H1 (cell line): ENCODE measurements at regions not wholly inside any gene's neighbourhood (a gene's known extent, or its start where the extent isn't known, plus 50 kb on each side); places are given as distances from the start of the nearest gene placed in this dataset.

Experiments
- CTCF ChIA-PET: fragments of 300-600 bp; sonication (Branson Sonifier 250); formaldehyde crosslinking; loops from one replicate; lab custom pipeline; 2021; ENCODE audit not compliant: partially characterized antibody; lab: Charles Lee
- POLR2A ChIA-PET: fragments of 300-600 bp; sonication (Branson Sonifier 250); formaldehyde crosslinking; loops from one replicate; lab custom pipeline; 2021; ENCODE audit warnings: inconsistent platforms; ENCODE audit not compliant: partially characterized antibody; lab: Charles Lee
- DNase-seq, 2 experiments: peaks; one replicate each; pipeline versions ENCODE4 v3.0.0 to v3.0.0-alpha.2; 2010 to 2022; ENCODE audit warnings: low spot score in 2 of 2, low read depth in 1 of 2, mixed read lengths in 1 of 2
- FAIRE-seq: peaks from 2 replicates; lab custom pipeline; 2011; peaks lifted over from hg19 to GRCh38; lab: Jason Lieb, UNC
- H2AFZ ChIP-seq: 2 replicates; pipeline ENCODE4 v1.8.1; 2012; ENCODE audit warnings: low read length, inconsistent platforms
- H2AK5ac ChIP-seq: 2 replicates; pipeline ENCODE4 v1.6.1; 2013; ENCODE audit warnings: low read depth, low read length
- H2BK120ac ChIP-seq: replicated peaks from 2 replicates; pipeline ENCODE3; 2013; ENCODE audit warnings: low read depth, low read length, inconsistent platforms
- H2BK12ac ChIP-seq: 2 replicates; pipeline ENCODE4 v1.6.1; 2013; ENCODE audit warnings: low read depth, low read length
- H2BK15ac ChIP-seq: 2 replicates; pipeline ENCODE4 v1.6.1; 2013; ENCODE audit warnings: low read length
- H2BK20ac ChIP-seq: 2 replicates; pipeline ENCODE4 v1.6.1; 2013; ENCODE audit warnings: low read length
- H2BK5ac ChIP-seq: 2 replicates; pipeline ENCODE4 v1.6.1; 2013; ENCODE audit warnings: low read depth, low read length
- H3K14ac ChIP-seq: 2 replicates; pipeline ENCODE4 v1.6.1; 2013; ENCODE audit warnings: inconsistent platforms; ENCODE audit not compliant: insufficient read length
- H3K18ac ChIP-seq: 2 replicates; pipeline ENCODE4 v1.6.1; 2013; ENCODE audit warnings: low read length; ENCODE audit errors: extremely low read depth
- H3K23ac ChIP-seq: 2 replicates; pipeline ENCODE4 v1.6.1; 2013; ENCODE audit warnings: inconsistent platforms; ENCODE audit not compliant: insufficient read length
- H3K23me2 ChIP-seq: 2 replicates; pipeline ENCODE4 v1.6.1; 2013; ENCODE audit warnings: low read depth, low read length
- H3K27ac ChIP-seq: 2 replicates; pipeline ENCODE4 v1.6.1; 2011; ENCODE audit warnings: low read depth, low read length, inconsistent platforms
- H3K27me3 ChIP-seq, 4 experiments: replicated peaks in 1 of 4; 1 replicate in 1 of 4; 2 replicates in 3 of 4; pipeline versions ENCODE4 v1.6.1 to v1.8.1; 2011 to 2013; ENCODE audit warnings: low read length in 3 of 4, mild to moderate bottlenecking in 3 of 4, inconsistent platforms in 2 of 4, mixed read lengths in 2 of 4, moderate library complexity in 1 of 4; ENCODE audit not compliant: control insufficient read depth in 3 of 4, insufficient read depth in 3 of 4; ENCODE audit errors: extremely low read depth in 1 of 4
- H3K36me3 ChIP-seq, 4 experiments: 2 replicates each; pipeline versions ENCODE4 v1.6.1 to v1.8.1; 2011 to 2013; ENCODE audit warnings: mild to moderate bottlenecking in 4 of 4, low read length in 3 of 4, moderate library complexity in 2 of 4, control low read depth in 1 of 4, inconsistent platforms in 1 of 4; ENCODE audit not compliant: insufficient read depth in 4 of 4, control insufficient read depth in 2 of 4
- H3K4ac ChIP-seq: replicated peaks from 2 replicates; pipeline ENCODE3; 2013; ENCODE audit warnings: low read length, low read depth, mixed read lengths, inconsistent platforms; ENCODE audit not compliant: insufficient read length
- H3K4me1 ChIP-seq, 4 experiments: replicated peaks in 1 of 4; 1 replicate in 1 of 4; 2 replicates in 3 of 4; pipeline versions ENCODE4 v1.6.1 to v1.8.1; 2011 to 2013; ENCODE audit warnings: low read length in 3 of 4, inconsistent platforms in 2 of 4, mixed read lengths in 1 of 4; ENCODE audit not compliant: insufficient read depth in 4 of 4, control insufficient read depth in 3 of 4
- H3K4me2 ChIP-seq, 2 experiments: 2 replicates each; pipeline versions ENCODE4 v1.6.1 to v1.8.1; 2011 to 2013; ENCODE audit warnings: low read depth in 2 of 2, low read length in 2 of 2, control low read depth in 1 of 2, inconsistent platforms in 1 of 2, mild to moderate bottlenecking in 1 of 2; ENCODE audit not compliant: insufficient read depth in 1 of 2
- H3K4me3 ChIP-seq, 4 experiments: fragments of 200-600, 300-600 bp in 1 of 4; sonication (generic), shearing (Covaris generic), sonication (Bioruptor Twin) in 1 of 4; 2 replicates each; pipeline versions ENCODE4 v1.5.1 to v1.8.1; 2011 to 2016; ENCODE audit warnings: low read length in 4 of 4, low read depth in 3 of 4, control low read depth in 2 of 4, inconsistent platforms in 2 of 4, mild to moderate bottlenecking in 2 of 4, mixed read lengths in 1 of 4, moderate library complexity in 1 of 4; ENCODE audit not compliant: insufficient read depth in 2 of 4; ENCODE audit errors: extremely low read depth in 1 of 4
- H3K56ac ChIP-seq: replicated peaks from 2 replicates; pipeline ENCODE3; 2013; ENCODE audit warnings: low read depth, mild to moderate bottlenecking, mixed read lengths, low read length, inconsistent platforms; ENCODE audit not compliant: insufficient read length
- H3K79me1 ChIP-seq: 2 replicates; pipeline ENCODE4 v1.6.1; 2013; ENCODE audit warnings: low read depth, low read length, control low read depth
- H3K79me2 ChIP-seq, 2 experiments: 2 replicates each; pipeline versions ENCODE4 v1.6.1 to v1.8.1; 2012 to 2013; ENCODE audit warnings: low read length in 2 of 2, mild to moderate bottlenecking in 2 of 2, inconsistent platforms in 1 of 2; ENCODE audit not compliant: insufficient read depth in 2 of 2, control insufficient read depth in 1 of 2
- H3K9ac ChIP-seq, 4 experiments: replicated peaks in 1 of 4; 1 replicate in 1 of 4; 2 replicates in 3 of 4; pipeline versions ENCODE4 v1.6.1 to v1.8.1; 2011 to 2013; ENCODE audit warnings: low read depth in 3 of 4, low read length in 3 of 4, control low read depth in 2 of 4, mild to moderate bottlenecking in 2 of 4, moderate library complexity in 2 of 4, inconsistent platforms in 1 of 4; ENCODE audit errors: extremely low read depth in 1 of 4
- H3K9me3 ChIP-seq, 2 experiments: 2 replicates each; pipeline versions ENCODE4 v1.6.1 to v1.8.1; 2012 to 2013; ENCODE audit warnings: mild to moderate bottlenecking in 2 of 2, moderate library complexity in 2 of 2, control low read depth in 1 of 2, inconsistent platforms in 1 of 2, low read depth in 1 of 2, low read length in 1 of 2, mixed read lengths in 1 of 2; ENCODE audit not compliant: insufficient read depth in 2 of 2
- H4K20me1 ChIP-seq, 2 experiments: replicated peaks in 1 of 2; 2 replicates each; pipeline versions ENCODE3 to v1.8.1; 2011 to 2013; ENCODE audit warnings: inconsistent platforms in 2 of 2, low read length in 2 of 2, mild to moderate bottlenecking in 1 of 2; ENCODE audit not compliant: insufficient read depth in 2 of 2, control insufficient read depth in 1 of 2
- H4K5ac ChIP-seq: 2 replicates; pipeline ENCODE4 v1.6.1; 2013; ENCODE audit warnings: low read length, low read depth, mixed read lengths, inconsistent platforms; ENCODE audit not compliant: insufficient read length
- H4K8ac ChIP-seq: 2 replicates; pipeline ENCODE4 v1.8.0; 2013; ENCODE audit warnings: mild to moderate bottlenecking, moderate library complexity, low read length, inconsistent platforms; ENCODE audit not compliant: insufficient read depth; ENCODE audit errors: extremely low read depth
- H4K91ac ChIP-seq: replicated peaks from 2 replicates; pipeline ENCODE3; 2013; ENCODE audit warnings: low read length, mixed read lengths, inconsistent platforms; ENCODE audit not compliant: insufficient read length
- CREB1 ChIP-seq: IDR thresholded peaks from 2 replicates; pipeline ENCODE4 v1.6.1; 2012; ENCODE audit warnings: inconsistent platforms
- EZH2 ChIP-seq: fragments of 200-600 bp; sonication (generic); IDR thresholded peaks from 2 replicates; pipeline ENCODE4 v1.7.1; 2012; ENCODE audit warnings: low read depth, mild to moderate bottlenecking, moderate library complexity, low read length, inconsistent platforms; ENCODE audit not compliant: severe bottlenecking
- WGBS, 2 experiments: shearing (Covaris generic) in 1 of 2; methylation state at CpG; one replicate each; pipeline versions ENCODE4 v1.1.6 to v1.1.7; 2013 to 2015; ENCODE audit warnings: low lambda C conversion rate in 2 of 2, mixed read lengths in 2 of 2, inconsistent platforms in 1 of 2, low coverage in 1 of 2, missing lambda C conversion rate in 1 of 2; ENCODE audit not compliant: insufficient replicate concordance in 2 of 2, insufficient coverage in 1 of 2, insufficient read length in 1 of 2; ENCODE audit errors: extremely low coverage in 1 of 2, missing lambda C conversion rate in 1 of 2; 5-methylcytosine and 5-hydroxymethylcytosine counted together

DNA sequence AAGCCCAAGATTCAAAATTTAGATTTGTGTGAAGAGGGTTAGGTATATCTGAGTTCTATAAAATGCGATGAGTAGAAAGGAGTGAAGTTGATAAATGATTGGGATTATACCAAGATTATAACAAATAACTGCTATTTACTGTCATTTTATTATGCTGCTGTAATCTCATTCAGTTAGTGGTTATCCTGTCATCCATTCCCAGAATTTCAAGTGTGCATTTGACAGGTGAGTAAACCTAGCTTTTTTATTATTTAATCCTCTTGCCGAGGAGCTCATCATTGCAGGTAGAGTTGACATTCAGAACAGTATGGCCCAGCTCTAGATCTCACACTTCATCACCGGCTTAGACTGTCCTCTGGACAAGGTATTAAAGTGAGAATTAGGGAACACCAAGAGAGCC lies 1146.2 kb downstream of the CDH11 start:
- H4K20me1 ChIP-seq: no peaks in the 10 kb centered on the region
- no peak overlapping the region for H3K9ac ChIP-seq
- no peak overlapping the region for H3K14ac ChIP-seq
- peak overlapping the region; percentile 57 for H2BK20ac ChIP-seq
- H3K56ac ChIP-seq: no peak overlapping the region
- H3K23ac ChIP-seq: no peak overlapping the region
- POLR2A ChIA-PET: no interaction called here
- H4K91ac ChIP-seq: no peak overlapping the region
- H4K5ac ChIP-seq: no peak overlapping the region
- no peak overlapping the region for H2BK120ac ChIP-seq
- no peak overlapping the region for H3K27ac ChIP-seq
- H3K4me3 ChIP-seq: no peak overlapping the region
- H3K36me3 ChIP-seq: no peaks in the 10 kb centered on the region
- H3K27me3 ChIP-seq: no peaks in the 10 kb centered on the region; a peak in 1 of 7 replicates
- H3K79me2 ChIP-seq: no peaks in the 10 kb centered on the region
- peaks cover 0 to 3% of the 10 kb centered on the region in 2 experiments; a peak in 1 of 4 replicates for H3K9me3 ChIP-seq
- no peaks in the 10 kb centered on the region for H3K79me1 ChIP-seq
- no peak overlapping the region for H2BK15ac ChIP-seq
- H3K18ac ChIP-seq: no peak overlapping the region
- CTCF ChIA-PET: no interaction called here
- no peak overlapping the region for H2BK5ac ChIP-seq
- no peak overlapping the region for H3K4ac ChIP-seq
- peaks cover 2 to 7% (median 5%) of the 10 kb centered on the region in 4 experiments; a peak in 5 of 7 replicates for H3K4me1 ChIP-seq
- no peak overlapping the region for H2AK5ac ChIP-seq
- H2AFZ ChIP-seq: no peak overlapping the region
- H3K23me2 ChIP-seq: no peaks in the 10 kb centered on the region
- no peak overlapping the region for H4K8ac ChIP-seq
- no peak for FAIRE-seq
- H3K4me2 ChIP-seq: no peak overlapping the region
- DNase-seq: no peak
- H2BK12ac ChIP-seq: no peak overlapping the region
- WGBS, 2 experiments: 94% methylated on average over 3 of the region's 3 CpGs; no CpG with 5 or more reads in 1 of the 2 experiments
- TF ChIP-seq EZH2: no peak
- TF ChIP-seq CREB1: no peak
